ENCODE measurements at regions not wholly inside any gene's neighbourhood (a gene's known extent, or its start where the extent isn't known, plus 50 kb on each side); places are given as distances from the start of the nearest gene placed in this dataset.

GRCh38 chr12:18008642-18009041, 81.4 kb downstream of the RERGL start:
- H3K4me3 ChIP-seq: no peak overlapping the region
- no peaks in the 10 kb centered on the region for H3K27me3 ChIP-seq (ENCODE audit: low read depth)
- H3K9me3 ChIP-seq: no peaks in the 10 kb centered on the region
- DNase-seq (ENCODE audit: low spot score in 2 of 2): no peak
- no peaks in the 10 kb centered on the region for H3K36me3 ChIP-seq (replicated peaks)
- no peaks in the 10 kb centered on the region for H3K4me1 ChIP-seq
- in situ Hi-C loops (cut with MboI; ENCODE audit: low sequenced_read_pairs): no loop called here

GRCh38 chr12:17999174-17999801, 90.7 kb downstream of the RERGL start:
- no peak overlapping the region for H3K4me3 ChIP-seq
- H3K9me3 ChIP-seq: peaks cover 4% of the 10 kb centered on the region; the same call in 1 of the 2 replicates
- H3K4me1 ChIP-seq: no peaks in the 10 kb centered on the region
- in situ Hi-C loops (cut with MboI; ENCODE audit: low sequenced_read_pairs): no loop called here
- no peaks in the 10 kb centered on the region for H3K36me3 ChIP-seq (replicated peaks)
- H3K27me3 ChIP-seq (ENCODE audit: low read depth): no peaks in the 10 kb centered on the region
- DNase-seq (ENCODE audit: low spot score in 2 of 2): no peak

DNA sequence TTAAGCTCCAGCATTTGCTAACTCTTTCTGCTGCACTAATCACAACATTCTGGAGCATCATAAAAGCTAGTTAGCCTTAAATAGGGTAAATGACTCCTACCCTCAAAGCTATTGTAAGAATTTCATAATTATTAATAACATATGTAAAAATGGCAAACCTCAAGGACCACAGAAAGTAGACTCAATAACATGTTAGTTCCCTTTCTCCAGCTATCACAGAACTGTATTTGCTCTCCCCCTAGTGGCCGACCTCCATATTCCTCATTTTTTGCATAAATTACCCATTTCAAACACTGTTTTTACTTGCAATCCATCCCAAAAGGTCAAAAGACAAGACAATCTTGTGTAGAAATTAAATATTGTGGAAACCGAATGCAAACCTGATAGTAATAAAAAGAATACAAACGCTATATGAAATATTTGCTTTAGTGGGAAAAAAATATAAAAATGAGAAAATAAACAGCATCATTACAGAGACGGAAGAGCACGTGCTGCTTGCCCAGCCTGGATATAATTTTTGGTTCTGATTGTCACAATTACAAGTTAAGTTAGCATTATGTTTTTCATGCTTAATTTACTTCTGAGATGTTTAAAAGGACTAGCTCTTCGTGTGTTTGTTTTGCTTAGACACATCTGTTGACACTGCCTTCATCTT, 97.9 kb downstream of the RERGL start:
- no peaks in the 10 kb centered on the region for H3K4me1 ChIP-seq
- no peak overlapping the region for H3K4me3 ChIP-seq
- H3K27me3 ChIP-seq (ENCODE audit: low read depth): no peaks in the 10 kb centered on the region
- DNase-seq (ENCODE audit: low spot score in 2 of 2): peak; percentile 49 to 71
- H3K9me3 ChIP-seq: no peaks in the 10 kb centered on the region
- in situ Hi-C loops (cut with MboI; ENCODE audit: low sequenced_read_pairs): no loop called here
- H3K36me3 ChIP-seq (replicated peaks): no peaks in the 10 kb centered on the region

- Histone ChIP-seq H3K4me1 (no peaks in the 10 kb centered on the region), H3K36me3 (replicated peaks) (no peaks in the 10 kb centered on the region), H3K9me3 (no peaks in the 10 kb centered on the region), H3K27me3 (ENCODE audit: low read depth) (peaks cover 14% of the 10 kb centered on the region), H3K4me3 (no peak overlapping the region)
- in situ Hi-C loops (cut with MboI; ENCODE audit: low sequenced_read_pairs): no loop called here
- DNase-seq (ENCODE audit: low spot score in 2 of 2): no peak
These were observed 107.4 kb downstream of the RERGL start for GRCh38 chr12:17982556-17982955.

DNA sequence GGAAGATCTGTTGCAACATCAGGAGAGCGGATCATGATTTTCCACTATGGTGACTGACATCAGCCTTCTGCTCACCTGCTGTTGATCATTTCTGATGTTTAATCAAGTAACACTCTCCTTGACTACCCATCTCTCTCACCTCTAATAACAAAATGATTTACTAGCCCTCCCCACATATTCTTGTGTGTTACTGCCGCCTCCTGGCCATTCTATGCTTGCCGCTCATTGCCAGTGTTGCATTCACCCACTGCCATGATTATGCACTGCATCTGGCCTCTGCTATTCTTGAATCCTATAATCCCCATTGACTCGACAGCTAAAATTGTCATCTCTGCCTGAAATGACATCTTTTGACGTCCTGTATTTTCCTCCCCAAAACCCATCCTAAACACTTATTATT, 113.8 kb downstream of the RERGL start:
- Histone ChIP-seq H3K4me3 (no peak overlapping the region), H3K4me1 (no peaks in the 10 kb centered on the region), H3K36me3 (replicated peaks) (no peaks in the 10 kb centered on the region), H3K9me3 (no peaks in the 10 kb centered on the region), H3K27me3 (ENCODE audit: low read depth) (peaks cover 4% of the 10 kb centered on the region; the same call in 1 of the 2 replicates)
- DNase-seq (ENCODE audit: low spot score in 2 of 2): peak; percentile 13 to 54
- in situ Hi-C loops (cut with MboI; ENCODE audit: low sequenced_read_pairs): no loop called here

- peaks cover under 1% of the 10 kb centered on the region; the same call in 1 of the 2 replicates for H3K27me3 ChIP-seq (ENCODE audit: low read depth)
These were observed 114.2 kb downstream of the RERGL start for GRCh38 chr12:17975763-17976162.

DNA sequence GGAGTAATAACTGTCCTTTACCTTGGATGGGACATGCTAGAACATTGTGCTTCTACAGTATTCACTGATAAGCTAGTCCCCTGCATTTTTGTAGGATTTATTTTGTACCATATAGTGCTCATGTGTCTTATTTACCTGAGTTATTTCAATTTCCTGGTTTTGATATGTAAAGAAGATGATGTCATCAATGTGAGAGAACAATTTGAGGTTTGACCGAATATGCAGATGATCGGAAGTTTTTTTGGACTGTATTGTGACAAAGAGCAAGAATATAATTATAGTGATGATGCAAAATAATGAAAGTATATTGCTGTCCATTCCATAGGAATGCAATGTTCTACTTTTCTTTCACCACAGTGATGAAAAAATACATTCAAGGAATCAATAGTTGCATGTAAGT, 114.8 kb downstream of the RERGL start:
- H3K4me1 ChIP-seq: no peaks in the 10 kb centered on the region
- in situ Hi-C loops (cut with MboI; ENCODE audit: low sequenced_read_pairs): no loop called here
- H3K9me3 ChIP-seq: no peaks in the 10 kb centered on the region
- no peak for DNase-seq (ENCODE audit: low spot score in 2 of 2)
- no peak overlapping the region for H3K4me3 ChIP-seq
- H3K36me3 ChIP-seq (replicated peaks): no peaks in the 10 kb centered on the region
- no peaks in the 10 kb centered on the region for H3K27me3 ChIP-seq (ENCODE audit: low read depth)

More at GRCh38 chr12:17975763-17976162, 114.2 kb downstream of the RERGL start:
- Histone ChIP-seq H3K9me3 (no peaks in the 10 kb centered on the region), H3K36me3 (replicated peaks) (no peaks in the 10 kb centered on the region), H3K4me3 (no peak overlapping the region), H3K4me1 (no peaks in the 10 kb centered on the region)
- no peak for DNase-seq (ENCODE audit: low spot score in 2 of 2)
- in situ Hi-C loops (cut with MboI; ENCODE audit: low sequenced_read_pairs): no loop called here

DNA sequence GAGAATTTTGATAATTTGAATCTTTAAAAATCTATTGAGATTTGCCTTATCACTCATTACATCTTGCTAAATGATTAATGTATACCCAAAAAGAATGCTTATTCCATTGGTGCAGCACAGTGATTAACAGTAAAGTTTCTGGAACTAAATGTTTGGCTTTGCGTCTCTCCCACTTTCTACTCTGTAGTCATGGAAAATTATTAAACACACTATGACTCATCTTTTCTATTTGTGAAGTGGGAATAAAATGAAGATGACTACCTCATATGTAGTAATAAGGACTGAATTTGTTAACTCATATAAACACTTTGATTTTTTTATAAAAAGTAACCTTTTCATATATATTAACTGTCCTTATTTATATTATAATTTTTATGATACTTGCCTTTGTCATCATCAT, 118.1 kb downstream of the RERGL start:
- no peaks in the 10 kb centered on the region for H3K9me3 ChIP-seq
- no peaks in the 10 kb centered on the region for H3K27me3 ChIP-seq (ENCODE audit: low read depth)
- H3K4me3 ChIP-seq: no peak overlapping the region
- in situ Hi-C loops (cut with MboI; ENCODE audit: low sequenced_read_pairs): no loop called here
- H3K4me1 ChIP-seq: no peaks in the 10 kb centered on the region
- DNase-seq (ENCODE audit: low spot score in 2 of 2): no peak
- H3K36me3 ChIP-seq (replicated peaks): no peaks in the 10 kb centered on the region

- Histone ChIP-seq H3K4me3 (no peak overlapping the region), H3K27me3 (ENCODE audit: low read depth) (no peaks in the 10 kb centered on the region), H3K4me1 (no peaks in the 10 kb centered on the region), H3K9me3 (no peaks in the 10 kb centered on the region), H3K36me3 (replicated peaks) (no peaks in the 10 kb centered on the region)
- DNase-seq (ENCODE audit: low spot score in 2 of 2): no peak
- in situ Hi-C loops (cut with MboI; ENCODE audit: low sequenced_read_pairs): no loop called here
These were observed 135.2 kb downstream of the RERGL start for GRCh38 chr12:17954788-17955187.

DNA sequence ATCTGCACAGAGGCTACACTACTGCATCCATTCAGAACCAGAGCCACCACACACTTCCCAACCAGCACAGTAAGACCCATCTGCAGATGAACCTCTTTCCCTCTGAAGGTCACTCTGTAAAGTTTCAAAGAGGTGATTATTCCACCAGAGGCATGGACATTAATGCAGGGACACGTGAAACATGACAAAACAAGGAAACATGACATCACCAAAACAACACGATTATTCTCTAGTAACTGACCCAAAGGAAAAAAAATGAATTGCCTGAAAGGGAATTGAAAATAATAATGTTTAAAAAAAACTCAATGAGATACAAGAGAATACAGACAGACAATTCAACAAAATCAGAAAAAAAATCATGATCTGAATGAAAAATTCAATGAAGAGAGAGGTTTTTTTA, 139.1 kb downstream of the RERGL start:
- no peak for DNase-seq (ENCODE audit: low spot score in 2 of 2)
- no peaks in the 10 kb centered on the region for H3K4me1 ChIP-seq
- H3K36me3 ChIP-seq (replicated peaks): no peaks in the 10 kb centered on the region
- in situ Hi-C loops (cut with MboI; ENCODE audit: low sequenced_read_pairs): no loop called here
- H3K4me3 ChIP-seq: no peak overlapping the region
- H3K27me3 ChIP-seq (ENCODE audit: low read depth): no peaks in the 10 kb centered on the region
- H3K9me3 ChIP-seq: no peaks in the 10 kb centered on the region

DNA sequence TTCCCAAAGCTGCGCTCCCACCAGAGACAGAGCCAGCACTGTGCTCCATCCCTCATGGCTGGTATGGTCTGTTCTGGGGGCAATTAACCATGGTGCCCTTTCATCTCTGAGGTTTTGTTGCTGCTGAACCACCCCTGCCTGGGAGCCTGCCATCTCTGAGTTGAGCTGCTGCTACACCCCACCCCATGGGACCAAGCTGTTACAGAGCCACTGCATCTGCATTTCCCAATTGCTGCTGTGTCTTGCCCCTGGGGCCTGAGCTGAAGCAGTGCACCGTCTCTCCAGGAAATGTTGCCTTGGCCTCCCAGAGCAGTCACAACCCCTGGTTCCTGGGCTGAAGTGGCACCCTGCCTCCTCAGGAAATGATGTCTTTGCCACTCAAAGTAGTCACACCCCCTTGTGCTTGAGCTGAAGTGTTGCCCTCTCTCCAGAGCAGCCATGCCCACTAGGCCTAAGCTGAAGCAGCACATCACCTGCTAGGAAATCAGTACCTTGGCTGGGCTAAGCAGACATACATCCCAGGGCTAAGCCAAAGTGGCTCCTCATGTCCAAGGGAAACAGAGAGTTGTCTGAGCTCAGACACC, 140.3 kb downstream of the RERGL start:
- H3K27me3 ChIP-seq (ENCODE audit: low read depth): no peaks in the 10 kb centered on the region
- in situ Hi-C loops (cut with MboI; ENCODE audit: low sequenced_read_pairs): no loop called here

GRCh38 chr12:17928708-17929366, 161.2 kb downstream of the RERGL start:
- Histone ChIP-seq H3K4me3 (no peak overlapping the region), H3K4me1 (no peaks in the 10 kb centered on the region), H3K27me3 (ENCODE audit: low read depth) (no peaks in the 10 kb centered on the region), H3K36me3 (replicated peaks) (no peaks in the 10 kb centered on the region), H3K9me3 (no peaks in the 10 kb centered on the region)
- in situ Hi-C loops (cut with MboI; ENCODE audit: low sequenced_read_pairs): no loop called here
- DNase-seq (ENCODE audit: low spot score in 2 of 2): peak in 1 of 2 experiments; percentile 17

More for the DNA sequence above, 140.3 kb downstream of the RERGL start:
- no peak for DNase-seq (ENCODE audit: low spot score in 2 of 2)
- no peak overlapping the region for H3K4me3 ChIP-seq
- no peaks in the 10 kb centered on the region for H3K4me1 ChIP-seq
- no peaks in the 10 kb centered on the region for H3K9me3 ChIP-seq
- H3K36me3 ChIP-seq (replicated peaks): no peaks in the 10 kb centered on the region

GRCh38 chr12:17918013-17918412, 172.0 kb downstream of the RERGL start:
- no peaks in the 10 kb centered on the region for H3K27me3 ChIP-seq (ENCODE audit: low read depth)
- no peak overlapping the region for H3K4me3 ChIP-seq
- DNase-seq (ENCODE audit: low spot score in 2 of 2): no peak
- in situ Hi-C loops (cut with MboI; ENCODE audit: low sequenced_read_pairs): no loop called here
- no peaks in the 10 kb centered on the region for H3K4me1 ChIP-seq
- no peaks in the 10 kb centered on the region for H3K36me3 ChIP-seq (replicated peaks)
- H3K9me3 ChIP-seq: no peaks in the 10 kb centered on the region

GRCh38 chr12:17884581-17884980, 205.4 kb downstream of the RERGL start:
- H3K27me3 ChIP-seq (ENCODE audit: low read depth): no peaks in the 10 kb centered on the region
- in situ Hi-C loops (cut with MboI; ENCODE audit: low sequenced_read_pairs): no loop called here
- H3K4me3 ChIP-seq: no peak overlapping the region
- H3K36me3 ChIP-seq (replicated peaks): no peaks in the 10 kb centered on the region
- DNase-seq (ENCODE audit: low spot score in 2 of 2): no peak
- H3K9me3 ChIP-seq: no peaks in the 10 kb centered on the region
- no peaks in the 10 kb centered on the region for H3K4me1 ChIP-seq

Measured in HAP-1 (cell line).